ENCODE measurements at regions not wholly inside any gene's neighbourhood (a gene's known extent, or its start where the extent isn't known, plus 50 kb on each side); places are given as distances from the start of the nearest gene placed in this dataset.
A peak's percentile ranks its signal among the peaks of the same experiment; 100 is the strongest.
"Not testable (repeated sequence)": the region's sequence is repeated elsewhere in the genome, so short reads cannot be mapped to it uniquely, and the experiment has no call there.

- Histone ChIP-seq H3K4me3 (no peak overlapping the region), H3K4me1 (no peaks in the 10 kb centered on the region), H3K9me3 (no peaks in the 10 kb centered on the region), H3K36me3 (no peaks in the 10 kb centered on the region), H3K9ac (no peak overlapping the region), H4K20me1 (no peaks in the 10 kb centered on the region), H3K4me2 (no peak overlapping the region), H3K27me3 (peaks cover 76% of the 10 kb centered on the region), H3K27ac (no peak overlapping the region)
- no peak for TF ChIP-seq Cebpa-rat (IDR thresholded peaks at IDR 0.05)
These were observed 204.6 kb upstream of the DIAPH2 start for GRCh38 chrX:96480081-96480480.

- H4K20me1 ChIP-seq, result no peaks in the 10 kb centered on the region
- TF ChIP-seq Cebpa-rat (IDR thresholded peaks at IDR 0.05), result no peak
- no peak overlapping the region for H3K9ac ChIP-seq
- no peak overlapping the region for H3K4me3 ChIP-seq
- H3K9me3 ChIP-seq, result 0 out of 2 replicates have a peak, but pooled peaks cover 4% of the 10 kb centered on the region
- no peaks in the 10 kb centered on the region for H3K4me1 ChIP-seq
- H3K4me2 ChIP-seq, result no peak overlapping the region
- H3K27me3 ChIP-seq, result peaks cover 69% of the 10 kb centered on the region
- no peaks in the 10 kb centered on the region for H3K36me3 ChIP-seq
- H3K27ac ChIP-seq, result no peak overlapping the region
These were observed 202.8 kb upstream of the DIAPH2 start for GRCh38 chrX:96481831-96482230.

DNA sequence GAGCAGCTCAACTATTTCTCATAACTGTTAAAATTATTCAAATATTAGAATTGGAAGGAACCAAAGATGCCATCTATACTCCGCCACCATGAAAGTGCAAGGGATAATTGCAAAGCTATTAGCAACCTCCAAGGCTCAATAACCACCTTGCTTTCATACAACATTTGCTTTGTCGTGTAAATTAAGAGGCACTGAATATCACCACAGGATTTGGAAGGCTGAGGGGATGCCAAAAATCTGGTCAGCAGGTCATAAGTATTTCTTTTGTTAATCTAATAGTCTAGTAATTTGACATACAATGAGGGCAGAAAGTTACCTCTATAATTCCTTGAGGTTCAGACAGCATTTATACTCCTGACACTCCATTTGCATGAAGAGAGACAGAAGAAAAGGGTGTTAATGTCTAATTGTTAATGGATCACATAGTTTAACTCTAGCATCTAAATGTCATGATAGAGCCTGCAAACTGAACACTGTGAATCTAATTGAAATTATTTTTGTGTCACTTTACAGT, 200.9 kb upstream of the DIAPH2 start:
- H3K4me2 ChIP-seq, result no peak overlapping the region
- no peaks in the 10 kb centered on the region for H3K36me3 ChIP-seq
- H4K20me1 ChIP-seq, result no peaks in the 10 kb centered on the region
- 0 out of 2 replicates have a peak, but pooled peaks cover 4% of the 10 kb centered on the region for H3K9me3 ChIP-seq
- H3K27ac ChIP-seq, result no peak overlapping the region
- H3K27me3 ChIP-seq, result peaks cover 55% of the 10 kb centered on the region
- H3K9ac ChIP-seq, result no peak overlapping the region
- TF ChIP-seq Cebpa-rat (IDR thresholded peaks at IDR 0.05), result no peak
- no peak overlapping the region for H3K4me3 ChIP-seq
- no peaks in the 10 kb centered on the region for H3K4me1 ChIP-seq

DNA sequence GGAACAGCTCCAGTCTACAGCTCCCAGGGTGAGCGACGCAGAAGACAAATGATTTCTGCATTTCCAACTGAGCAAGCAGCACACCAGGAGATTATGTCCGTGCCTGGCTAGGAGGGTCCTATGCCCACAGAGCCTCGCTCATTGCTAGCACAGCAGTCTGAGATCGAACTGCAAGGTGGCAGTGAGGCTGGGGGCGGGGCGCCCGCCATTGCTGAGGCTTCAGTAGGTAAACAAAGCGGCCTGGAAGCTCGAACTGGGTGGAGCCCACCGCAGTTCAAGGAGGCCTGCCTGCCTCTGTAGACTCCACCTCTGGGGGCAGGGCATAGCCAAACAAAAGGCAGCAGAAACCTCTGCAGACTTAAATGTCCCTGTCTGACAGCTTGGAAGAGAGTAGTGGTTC, 198.0 kb upstream of the DIAPH2 start:
- H3K36me3 ChIP-seq, H3K9ac ChIP-seq, H3K27ac ChIP-seq, H3K4me3 ChIP-seq, H3K4me2 ChIP-seq, H3K9me3 ChIP-seq, H4K20me1 ChIP-seq, H3K4me1 ChIP-seq: not testable (repeated sequence)
- peaks cover 32% of the 10 kb centered on the region for H3K27me3 ChIP-seq

DNA sequence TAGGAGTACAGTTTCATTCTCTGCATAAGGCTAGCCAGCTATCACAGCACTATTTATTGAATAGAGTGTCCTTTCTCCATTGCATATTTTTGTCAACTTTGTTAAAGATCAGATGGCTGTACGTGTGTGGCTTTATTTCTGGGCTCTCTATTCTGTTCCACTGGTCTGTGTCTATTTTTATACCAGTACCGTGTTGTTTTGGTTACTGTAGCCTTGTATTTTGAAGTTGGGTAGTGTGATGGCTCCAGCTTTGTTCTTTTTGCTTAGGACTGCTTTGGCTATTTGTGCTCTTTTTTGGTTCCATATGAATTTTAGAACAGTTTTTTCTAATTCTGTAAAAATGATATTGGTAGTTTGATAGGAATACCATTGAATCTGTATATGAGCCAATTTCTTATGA, 182.1 kb upstream of the DIAPH2 start:
- no peaks in the 10 kb centered on the region for H3K36me3 ChIP-seq

DNA sequence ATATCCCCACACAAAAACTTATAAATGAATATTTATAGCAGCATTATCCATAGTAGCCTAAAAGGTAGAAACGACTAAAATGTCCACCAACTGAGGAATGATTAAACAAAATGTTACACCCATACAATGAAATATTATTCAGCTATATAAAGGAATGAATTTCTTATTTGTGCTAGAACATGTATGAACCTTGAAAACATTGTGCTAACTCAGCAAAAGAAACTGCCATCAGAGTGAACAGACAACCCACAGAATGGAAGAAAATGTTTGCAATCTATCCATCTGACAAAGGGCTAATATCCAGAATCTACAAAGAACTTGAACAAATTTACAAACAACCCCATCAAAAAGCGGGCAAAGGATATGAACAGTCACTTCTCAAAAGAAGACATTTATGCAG, 155.3 kb upstream of the DIAPH2 start:
- not testable (repeated sequence) for H3K4me3 ChIP-seq, H3K9me3 ChIP-seq, H3K27ac ChIP-seq, H4K20me1 ChIP-seq, H3K4me2 ChIP-seq, H3K9ac ChIP-seq, H3K36me3 ChIP-seq, H3K4me1 ChIP-seq
- peaks cover 39% of the 10 kb centered on the region for H3K27me3 ChIP-seq

More for the DNA sequence above, 182.1 kb upstream of the DIAPH2 start:
- no peak overlapping the region for H3K9ac ChIP-seq
- peaks cover 20% of the 10 kb centered on the region for H3K27me3 ChIP-seq
- H3K9me3 ChIP-seq, result no peaks in the 10 kb centered on the region
- H3K4me3 ChIP-seq, result no peak overlapping the region
- no peak for TF ChIP-seq Cebpa-rat (IDR thresholded peaks at IDR 0.05)
- no peak overlapping the region for H3K4me2 ChIP-seq
- H3K4me1 ChIP-seq, result no peaks in the 10 kb centered on the region
- H3K27ac ChIP-seq, result no peak overlapping the region
- H4K20me1 ChIP-seq, result no peaks in the 10 kb centered on the region

- H3K9me3 ChIP-seq, result no peaks in the 10 kb centered on the region
- H3K4me3 ChIP-seq, result no peak overlapping the region
- H4K20me1 ChIP-seq, result no peaks in the 10 kb centered on the region
- TF ChIP-seq Cebpa-rat (IDR thresholded peaks at IDR 0.05), result no peak
- H3K9ac ChIP-seq, result no peak overlapping the region
- H3K27me3 ChIP-seq, result peaks cover 85% of the 10 kb centered on the region
- no peak overlapping the region for H3K27ac ChIP-seq
- no peaks in the 10 kb centered on the region for H3K4me1 ChIP-seq
- H3K4me2 ChIP-seq, result no peak overlapping the region
- H3K36me3 ChIP-seq, result no peaks in the 10 kb centered on the region
These were observed 146.4 kb upstream of the DIAPH2 start for GRCh38 chrX:96538104-96538725.

- Histone ChIP-seq H3K27me3 (peaks cover 88% of the 10 kb centered on the region), H3K4me2 (no peak overlapping the region), H3K4me1 (no peaks in the 10 kb centered on the region), H3K9ac (no peak overlapping the region), H3K36me3 (no peaks in the 10 kb centered on the region), H3K9me3 (no peaks in the 10 kb centered on the region), H4K20me1 (no peaks in the 10 kb centered on the region), H3K27ac (no peak overlapping the region), H3K4me3 (no peak overlapping the region)
- no peak for TF ChIP-seq Cebpa-rat (IDR thresholded peaks at IDR 0.05)
These were observed 144.5 kb upstream of the DIAPH2 start for GRCh38 chrX:96540111-96540631.

- not testable (repeated sequence) for H3K27ac ChIP-seq, H3K4me1 ChIP-seq, H3K36me3 ChIP-seq, H4K20me1 ChIP-seq, H3K9ac ChIP-seq, H3K9me3 ChIP-seq, H3K4me2 ChIP-seq, H3K4me3 ChIP-seq
- H3K27me3 ChIP-seq, result peaks cover 94% of the 10 kb centered on the region
These were observed 138.4 kb upstream of the DIAPH2 start for GRCh38 chrX:96546281-96546680.

DNA sequence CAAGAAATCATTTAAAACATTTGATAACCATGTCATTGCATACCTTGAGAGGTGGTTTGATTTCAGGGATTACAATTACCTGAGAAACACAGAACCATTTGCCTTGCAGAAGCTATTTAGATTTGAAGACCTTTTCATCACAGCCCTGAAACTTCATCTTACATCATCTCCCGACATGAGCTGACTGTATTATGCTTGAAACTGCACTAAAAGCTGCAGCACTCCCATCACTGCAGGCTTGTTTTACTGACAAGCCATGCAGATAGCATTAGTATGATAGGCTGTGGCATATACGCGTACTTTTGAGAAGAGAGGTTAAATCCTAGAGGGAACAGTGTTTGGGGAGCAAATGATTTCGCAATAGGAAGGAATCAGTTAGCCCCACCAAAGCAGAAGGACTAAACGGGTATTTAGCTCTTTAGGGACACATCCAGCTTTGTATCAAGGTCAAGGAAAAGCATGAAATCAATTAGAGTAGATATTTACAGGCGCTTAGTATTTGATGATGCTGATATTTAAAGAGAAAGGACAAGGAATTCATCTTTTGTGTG, 133.2 kb upstream of the DIAPH2 start:
- H3K27ac ChIP-seq, result no peak overlapping the region
- no peak overlapping the region for H3K9ac ChIP-seq
- no peak overlapping the region for H3K4me3 ChIP-seq
- H3K4me2 ChIP-seq, result no peak overlapping the region
- H3K27me3 ChIP-seq, result peaks cover 73% of the 10 kb centered on the region
- TF ChIP-seq Cebpa-rat (IDR thresholded peaks at IDR 0.05), result peak; percentile 76
- no peaks in the 10 kb centered on the region for H3K9me3 ChIP-seq
- H3K36me3 ChIP-seq, result no peaks in the 10 kb centered on the region
- H4K20me1 ChIP-seq, result no peaks in the 10 kb centered on the region; the same call in 1 of the 2 replicates
- H3K4me1 ChIP-seq, result no peaks in the 10 kb centered on the region
